Activated T-cell treated with anti-CD3 and anti-CD28 coated beads for 1 hour (primary cell): ENCODE measurements at regions not wholly inside any gene's neighbourhood (a gene's known extent, or its start where the extent isn't known, plus 50 kb on each side); places are given as distances from the start of the nearest gene placed in this dataset.

Source experiments
- DNase-seq: peaks from one replicate; pipeline ENCODE4 v3.0.0-alpha.2; 2020; ENCODE audit warnings: low read depth

GRCh38 chr2:145186303-145186702 is 666.4 kb upstream of the ZEB2 start:
- DNase-seq, result no peak

DNA sequence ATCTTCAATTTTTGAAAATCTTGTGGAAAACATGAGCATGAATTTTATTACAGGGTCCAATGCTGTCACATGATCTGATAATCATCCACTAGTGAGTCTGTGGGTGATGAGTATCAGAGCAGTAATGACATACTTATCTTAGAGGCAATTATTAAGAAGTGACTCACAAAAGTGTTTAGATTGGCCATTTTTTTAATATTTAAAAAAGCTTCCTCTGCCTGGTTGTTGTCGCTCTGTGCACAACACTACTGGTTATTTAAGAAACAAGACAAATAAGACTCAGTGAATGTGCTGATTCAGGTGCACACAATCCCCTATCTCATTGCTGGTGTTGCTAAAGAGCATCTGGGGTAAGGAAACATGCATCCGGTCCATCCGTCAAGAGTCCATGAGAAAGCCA is 665.8 kb upstream of the ZEB2 start:
- no peak for DNase-seq

GRCh38 chr2:145184741-145185651 is 665.1 kb upstream of the ZEB2 start:
- DNase-seq, result no peak

DNA sequence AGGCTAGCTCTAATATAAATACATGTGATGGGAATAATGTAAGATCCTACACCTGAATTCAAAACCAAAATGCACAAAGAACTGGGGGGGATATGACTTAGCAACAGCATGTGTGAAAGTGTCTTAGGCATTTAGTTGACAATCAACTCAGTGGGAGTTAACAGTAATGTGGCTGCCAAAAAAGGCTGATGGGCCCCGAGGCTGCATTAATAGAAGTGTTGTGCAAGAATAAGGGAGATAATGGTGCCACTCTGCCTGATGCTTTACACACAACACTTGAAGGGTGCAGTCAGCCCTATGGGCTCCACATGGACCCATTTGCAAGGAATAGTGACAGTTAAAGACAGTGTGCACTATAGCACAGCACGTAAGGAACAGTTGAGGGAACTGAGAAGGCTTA is 649.4 kb upstream of the ZEB2 start:
- no peak for DNase-seq

DNA sequence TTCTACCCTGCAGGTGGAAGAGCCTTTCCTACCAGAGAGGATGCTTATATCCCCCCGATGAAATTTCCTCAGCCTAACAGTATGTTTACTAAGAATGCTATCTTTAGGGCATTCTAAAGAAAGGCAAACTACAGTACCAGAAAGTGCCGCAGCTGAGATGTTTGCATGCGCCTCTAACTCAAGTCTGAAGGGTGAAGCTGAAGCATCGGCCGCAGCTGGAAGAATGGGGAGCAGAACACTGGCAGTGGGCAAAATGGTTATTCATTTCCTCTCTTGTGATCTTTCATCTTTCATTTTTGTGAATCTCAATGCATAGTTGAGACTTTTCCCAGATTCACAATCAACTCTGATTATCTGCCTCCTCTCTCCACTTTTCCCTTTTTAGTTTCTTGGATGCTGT is 648.2 kb upstream of the ZEB2 start:
- no peak for DNase-seq

DNA sequence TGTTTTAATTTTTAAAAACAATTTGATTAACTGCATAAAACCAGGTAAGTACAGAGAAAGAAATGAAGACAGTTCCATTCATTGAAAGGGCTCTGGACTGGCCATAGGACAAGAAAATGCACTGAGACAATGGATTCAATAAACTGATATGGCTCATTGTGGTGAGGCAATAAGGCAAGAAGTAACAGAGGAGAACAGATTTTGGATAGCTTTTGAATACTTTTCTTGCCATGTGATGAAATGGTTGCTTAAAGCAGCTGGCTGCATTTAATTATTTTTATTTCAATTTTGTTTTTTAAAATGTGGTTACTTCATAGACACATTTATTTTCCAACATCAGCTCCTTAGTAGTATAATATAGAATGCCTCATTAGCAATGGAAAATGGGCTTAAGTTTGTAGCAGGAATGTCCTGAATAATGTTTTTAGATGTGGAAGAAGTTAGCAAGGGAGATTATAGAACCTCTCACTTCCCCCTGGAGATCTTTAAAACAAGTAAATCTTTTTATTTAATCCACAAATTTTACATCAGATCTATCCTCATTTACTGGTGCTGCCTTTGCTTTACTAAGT is 646.9 kb upstream of the ZEB2 start:
- DNase-seq, result no peak

GRCh38 chr2:145161656-145162055 is 641.7 kb upstream of the ZEB2 start:
- no peak for DNase-seq

- no peak for DNase-seq
Observed at GRCh38 chr2:145160855-145161254, 640.9 kb upstream of the ZEB2 start.

DNA sequence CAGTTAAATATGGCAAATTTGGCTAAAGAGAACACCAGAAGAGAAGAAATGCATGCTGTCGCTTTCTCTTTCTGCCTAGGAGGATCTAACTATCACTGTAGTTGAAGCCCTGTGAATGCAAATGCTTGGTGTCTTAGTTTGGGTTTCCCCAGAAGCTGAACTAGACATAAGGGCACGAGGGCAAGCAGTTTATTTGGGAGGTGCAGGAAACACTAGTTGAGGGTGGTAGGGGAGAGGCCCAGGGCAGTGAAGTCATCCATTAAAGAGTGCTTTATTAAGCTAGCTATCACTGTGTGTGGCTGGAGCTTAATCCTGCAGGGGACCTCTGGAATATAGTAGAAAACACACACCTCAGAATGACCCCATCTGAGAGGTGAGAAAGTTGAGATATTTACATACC is 639.8 kb upstream of the ZEB2 start:
- no peak for DNase-seq

GRCh38 chr2:145157741-145158591 is 638.0 kb upstream of the ZEB2 start:
- DNase-seq, result no peak

DNA sequence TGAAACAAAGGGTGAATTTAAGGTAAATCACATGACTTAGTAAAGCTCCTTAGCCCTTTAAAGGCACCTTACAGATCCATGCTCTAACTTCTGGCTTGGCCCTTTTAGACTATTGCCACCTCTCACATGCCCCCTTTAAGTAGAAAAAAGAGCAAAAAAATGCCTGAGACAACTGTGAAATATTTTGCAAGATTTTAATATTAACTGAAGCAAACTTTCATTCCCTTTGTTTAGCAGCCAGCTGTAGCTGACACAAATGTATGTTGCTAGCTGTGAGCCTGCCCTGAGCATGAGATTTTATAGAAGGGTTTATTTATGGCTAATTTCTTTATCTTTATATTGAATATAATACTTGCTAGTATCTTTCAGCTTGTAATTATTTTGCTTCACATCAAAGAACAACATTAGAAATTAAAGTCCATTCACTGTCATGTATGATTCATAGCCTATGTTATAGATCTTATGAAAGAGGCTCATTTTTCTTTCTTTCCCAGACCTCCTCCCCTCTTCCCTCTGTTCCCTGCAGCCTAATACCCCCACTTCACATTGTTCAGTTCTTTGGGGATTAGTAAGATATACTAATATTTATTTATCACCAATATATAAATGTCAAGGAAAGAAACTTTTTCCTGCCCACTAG is 637.2 kb upstream of the ZEB2 start:
- no peak for DNase-seq

- DNase-seq, result no peak
Observed at GRCh38 chr2:145156199-145156598, 636.3 kb upstream of the ZEB2 start.

GRCh38 chr2:145155196-145155595 is 635.3 kb upstream of the ZEB2 start:
- DNase-seq, result no peak

GRCh38 chr2:145154731-145155130 is 634.8 kb upstream of the ZEB2 start:
- no peak for DNase-seq

DNA sequence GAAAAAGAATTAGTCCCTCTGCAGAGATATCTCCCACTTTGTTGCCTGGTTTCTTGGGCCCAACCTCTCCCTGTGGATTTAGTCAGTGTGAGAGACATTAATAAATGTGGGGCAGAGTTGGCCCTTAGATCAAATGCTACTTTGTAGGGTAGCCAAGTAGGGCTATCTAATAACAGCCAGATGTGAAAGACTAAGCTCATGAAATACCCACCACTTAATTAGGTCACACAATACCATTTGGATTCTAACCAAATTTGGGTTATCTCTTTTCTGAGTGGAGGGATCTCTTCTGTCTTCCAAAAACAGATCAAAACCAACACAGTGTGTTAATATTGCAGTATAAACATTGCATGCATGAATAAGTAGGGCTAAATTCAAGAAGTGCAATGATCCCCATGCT is 626.8 kb upstream of the ZEB2 start:
- DNase-seq, result no peak

DNA sequence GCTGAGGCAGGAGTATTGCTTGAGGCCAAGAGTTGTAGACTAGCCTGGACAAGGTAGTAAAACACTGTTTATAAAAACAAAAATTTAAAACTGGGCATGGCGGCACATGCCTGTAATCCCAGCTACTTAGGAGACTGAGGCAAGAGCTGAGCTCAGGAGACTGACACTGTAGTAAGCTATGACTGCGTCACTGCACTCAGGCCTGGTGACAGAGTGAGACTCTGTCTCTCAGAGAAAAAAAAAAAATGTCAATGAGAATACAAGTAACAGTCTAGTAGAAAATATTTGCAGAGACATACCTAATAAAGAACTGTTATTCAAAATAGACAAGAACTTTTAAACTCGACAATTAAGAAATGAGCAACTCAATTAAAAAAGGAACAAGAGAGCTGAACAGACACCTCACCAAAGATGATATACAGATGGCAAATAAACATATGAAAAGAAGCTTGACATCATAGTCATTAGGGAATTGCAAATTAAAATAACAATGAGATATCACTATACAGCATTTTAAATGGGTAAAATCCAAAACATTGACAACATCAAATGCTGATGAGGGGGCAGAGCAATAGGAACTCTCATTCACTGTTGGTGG is 624.3 kb upstream of the ZEB2 start:
- no peak for DNase-seq

DNA sequence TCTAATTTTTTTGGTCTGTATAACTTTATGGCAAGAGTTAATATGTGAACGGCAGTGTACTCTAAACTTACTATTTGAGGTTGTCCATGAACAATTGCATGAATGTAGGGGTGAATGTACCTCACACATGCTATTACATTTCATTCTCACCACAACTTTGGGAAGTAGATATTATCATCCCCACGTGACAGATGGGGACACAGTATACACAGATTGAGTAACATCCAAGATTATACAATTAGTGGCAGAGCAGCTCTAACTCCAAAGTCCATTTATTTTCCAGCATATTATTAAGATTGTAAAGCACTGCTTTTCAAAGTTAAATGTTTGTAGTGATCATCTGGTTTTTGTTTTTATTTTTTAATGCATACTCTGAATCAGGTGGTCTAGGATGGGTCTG is 622.1 kb upstream of the ZEB2 start:
- DNase-seq, result no peak

DNA sequence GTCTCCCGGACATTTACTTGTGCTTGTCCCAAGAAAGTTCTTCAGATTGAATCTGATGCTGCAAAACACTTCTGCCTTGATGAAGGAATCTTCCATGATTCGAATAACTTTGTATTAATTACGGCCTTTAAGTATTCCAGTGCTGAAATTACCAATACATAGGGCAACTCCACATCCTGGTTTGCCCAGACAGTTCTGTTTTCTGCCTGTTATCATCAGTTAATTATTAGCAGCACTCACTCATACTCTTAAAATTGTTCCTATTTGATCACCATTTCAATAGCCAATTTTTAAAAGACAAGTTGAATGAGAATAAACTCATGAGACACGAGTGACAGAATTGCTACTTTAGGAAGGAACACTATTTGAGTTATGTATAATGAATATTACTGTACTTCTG is 620.7 kb upstream of the ZEB2 start:
- DNase-seq, result no peak

GRCh38 chr2:145138626-145139025 is 618.7 kb upstream of the ZEB2 start:
- DNase-seq, result no peak

GRCh38 chr2:145137901-145138300 is 618.0 kb upstream of the ZEB2 start:
- DNase-seq, result no peak

- DNase-seq, result no peak
Observed at GRCh38 chr2:145137211-145137610, 617.3 kb upstream of the ZEB2 start.

DNA sequence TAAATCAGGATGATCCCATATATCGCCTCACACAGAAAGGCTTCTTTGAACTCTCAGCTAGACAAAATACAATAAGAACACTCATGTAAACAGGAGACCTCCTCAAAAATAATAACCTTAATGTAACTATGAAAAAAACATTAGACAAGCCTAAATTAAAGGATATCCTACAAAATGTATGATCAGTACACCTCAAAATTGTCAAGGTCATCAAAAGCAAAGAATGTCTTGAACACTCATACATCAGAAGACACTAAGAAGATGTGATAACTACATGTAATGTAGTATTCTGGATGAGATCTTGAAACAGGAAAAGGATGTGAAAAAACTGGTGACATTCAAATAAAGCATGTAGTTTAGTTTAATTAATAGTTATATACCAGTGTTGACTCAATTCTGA is 616.8 kb upstream of the ZEB2 start:
- DNase-seq, result no peak
